ENCODE measurements at regions not wholly inside any gene's neighbourhood (a gene's known extent, or its start where the extent isn't known, plus 50 kb on each side); places are given as distances from the start of the nearest gene placed in this dataset.

- TF ChIP-seq, protein P1, sequence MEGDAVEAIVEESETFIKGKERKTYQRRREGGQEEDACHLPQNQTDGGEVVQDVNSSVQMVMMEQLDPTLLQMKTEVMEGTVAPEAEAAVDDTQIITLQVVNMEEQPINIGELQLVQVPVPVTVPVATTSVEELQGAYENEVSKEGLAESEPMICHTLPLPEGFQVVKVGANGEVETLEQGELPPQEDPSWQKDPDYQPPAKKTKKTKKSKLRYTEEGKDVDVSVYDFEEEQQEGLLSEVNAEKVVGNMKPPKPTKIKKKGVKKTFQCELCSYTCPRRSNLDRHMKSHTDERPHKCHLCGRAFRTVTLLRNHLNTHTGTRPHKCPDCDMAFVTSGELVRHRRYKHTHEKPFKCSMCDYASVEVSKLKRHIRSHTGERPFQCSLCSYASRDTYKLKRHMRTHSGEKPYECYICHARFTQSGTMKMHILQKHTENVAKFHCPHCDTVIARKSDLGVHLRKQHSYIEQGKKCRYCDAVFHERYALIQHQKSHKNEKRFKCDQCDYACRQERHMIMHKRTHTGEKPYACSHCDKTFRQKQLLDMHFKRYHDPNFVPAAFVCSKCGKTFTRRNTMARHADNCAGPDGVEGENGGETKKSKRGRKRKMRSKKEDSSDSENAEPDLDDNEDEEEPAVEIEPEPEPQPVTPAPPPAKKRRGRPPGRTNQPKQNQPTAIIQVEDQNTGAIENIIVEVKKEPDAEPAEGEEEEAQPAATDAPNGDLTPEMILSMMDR (conservative IDR thresholded peaks at IDR 0.05; ENCODE audit: low read depth, low read length): no peak
- TF ChIP-seq EZH2 (IDR thresholded peaks at IDR 0.05; ENCODE audit: low read length, unreplicated experiment) (no peak), EZH2phosphoT487 (IDR thresholded peaks at IDR 0.05; ENCODE audit: borderline replicate concordance, low read length) (no peak)
These were observed 80.5 kb upstream of the MKI67 start for GRCh38 chr10:128206676-128207075.

All from PC-3 (cell line).